ENCODE measurements at regions not wholly inside any gene's neighbourhood (a gene's known extent, or its start where the extent isn't known, plus 50 kb on each side); places are given as distances from the start of the nearest gene placed in this dataset.
"Not testable (repeated sequence)": the region's sequence is repeated elsewhere in the genome, so short reads cannot be mapped to it uniquely, and the experiment has no call there.

DNA sequence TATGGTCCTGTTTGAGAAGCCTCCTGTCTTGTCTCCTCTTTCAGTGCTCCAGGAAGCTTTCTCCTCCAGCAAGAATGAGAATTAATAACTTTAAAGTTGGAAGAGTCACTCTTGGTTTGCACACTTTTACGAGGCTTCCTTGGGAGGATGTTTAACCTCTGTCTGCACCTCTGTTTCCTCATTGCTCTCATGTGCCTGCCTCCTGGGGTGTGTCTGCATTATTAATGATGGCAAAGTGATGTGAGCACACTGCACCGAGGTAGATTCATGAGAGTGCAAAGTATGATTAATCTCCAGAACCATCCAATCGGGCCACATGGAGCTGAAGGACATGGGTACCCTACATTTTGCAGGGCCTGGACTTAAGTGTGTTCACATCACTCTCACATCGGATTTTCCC, 73.5 kb upstream of the TENM4 start:
- no peak for DNase-seq

GRCh38 chr11:79512706-79513469, 72.1 kb upstream of the TENM4 start:
- DNase-seq, result no peak

DNA sequence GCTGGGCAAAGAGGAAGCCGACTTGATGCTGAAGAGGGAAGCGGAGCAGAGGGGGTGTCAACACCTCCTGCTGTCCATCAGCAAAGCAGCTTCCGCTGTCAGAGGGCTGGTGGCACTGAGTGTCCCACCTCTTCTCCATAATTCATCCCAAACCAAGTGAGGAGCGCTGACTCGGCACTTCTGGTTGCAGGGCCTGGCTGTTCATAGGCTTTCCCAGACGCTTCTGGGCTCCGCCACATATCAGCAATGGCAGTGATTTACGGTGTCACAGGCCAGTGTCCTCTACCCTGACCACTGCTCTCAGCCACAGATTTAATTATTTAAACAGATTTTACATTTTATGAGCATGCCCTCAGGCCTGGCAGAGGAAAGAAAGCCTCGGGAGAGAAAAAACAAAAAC, 70.1 kb upstream of the TENM4 start:
- DNase-seq, result no peak

DNA sequence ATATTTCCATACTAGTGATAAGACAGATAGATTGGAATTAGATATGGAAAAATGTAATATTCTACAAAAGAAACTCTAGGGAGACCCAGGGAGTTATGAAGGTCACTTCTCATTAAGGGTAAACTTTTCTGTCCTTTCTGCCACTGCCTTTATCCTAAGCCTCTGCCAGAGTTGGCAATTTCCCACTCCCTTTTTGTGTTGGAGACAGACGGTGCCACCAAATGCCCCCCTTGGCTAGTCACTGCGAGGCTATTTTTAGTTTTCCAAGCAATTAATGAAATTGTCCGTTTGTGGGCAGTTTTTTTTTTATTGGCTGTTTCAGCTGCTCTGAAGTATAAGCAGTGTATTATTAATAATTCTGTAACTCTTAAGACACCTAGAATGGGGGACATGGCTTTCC, 67.6 kb upstream of the TENM4 start:
- DNase-seq, result no peak

GRCh38 chr11:79507706-79508105, 66.9 kb upstream of the TENM4 start:
- no peak for DNase-seq

- DNase-seq, result no peak
These were observed 66.0 kb upstream of the TENM4 start for GRCh38 chr11:79506734-79507344.

DNA sequence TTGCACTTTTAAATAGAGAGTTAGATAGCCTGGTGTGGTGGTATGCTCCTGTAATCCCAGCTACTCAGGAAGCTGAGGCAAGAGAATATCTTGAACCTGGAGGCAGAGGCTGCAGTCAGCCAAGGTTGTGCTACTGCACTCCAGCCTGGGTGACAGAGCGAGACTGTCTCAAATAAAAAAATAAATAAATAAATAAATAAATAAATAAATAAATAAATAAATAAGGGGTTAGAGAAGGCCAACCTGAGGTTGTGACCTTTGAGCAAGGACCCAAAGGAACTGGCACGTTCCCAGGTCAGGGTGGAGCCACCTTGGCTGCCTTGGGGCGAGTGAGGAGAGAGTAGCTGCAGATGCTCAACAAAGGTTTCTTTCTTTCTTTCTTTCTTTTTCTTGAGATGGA, 65.3 kb upstream of the TENM4 start:
- no peak for DNase-seq

GRCh38 chr11:79503028-79503427, 62.2 kb upstream of the TENM4 start:
- no peak for DNase-seq

DNA sequence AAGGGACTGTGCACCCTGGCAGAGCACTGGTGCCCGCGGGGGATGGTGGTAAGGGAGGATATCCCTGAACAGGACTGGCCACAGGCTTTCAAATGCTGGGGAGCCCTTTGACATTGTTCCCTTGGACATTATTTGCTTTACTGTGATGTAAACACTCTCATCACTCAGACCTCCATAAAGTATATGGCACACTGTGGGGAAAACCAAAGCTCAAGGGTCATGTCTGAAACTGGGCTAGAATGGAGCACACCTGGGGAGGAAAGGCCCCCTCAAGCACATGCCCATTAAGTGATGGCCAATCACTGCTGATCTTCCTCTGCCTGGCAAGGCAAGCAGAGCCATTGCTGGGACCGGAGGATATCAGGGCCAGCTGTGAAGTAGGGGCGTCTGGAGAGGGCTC, 60.9 kb upstream of the TENM4 start:
- DNase-seq, result no peak

DNA sequence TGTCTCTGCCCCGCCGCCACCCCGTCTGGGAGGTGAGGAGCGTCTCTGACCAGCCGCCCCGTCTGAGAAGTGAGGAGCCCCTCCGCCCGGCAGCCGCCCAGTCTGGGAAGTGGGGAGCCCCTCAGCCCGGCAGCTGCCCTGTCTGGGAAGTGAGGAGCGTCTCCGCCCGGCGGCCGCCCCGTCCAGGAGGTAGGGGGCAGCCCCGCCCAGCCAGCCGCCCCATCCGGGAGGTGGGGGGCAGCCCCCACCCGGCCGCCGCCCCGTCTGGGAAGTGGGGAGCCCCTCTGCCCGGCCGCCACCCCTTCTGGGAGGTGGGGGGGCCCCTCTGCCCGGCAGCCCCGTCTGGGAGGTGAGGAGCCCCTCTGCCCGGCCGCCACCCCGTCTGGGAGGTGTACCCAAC, 59.1 kb upstream of the TENM4 start:
- not testable (repeated sequence) for DNase-seq

DNA sequence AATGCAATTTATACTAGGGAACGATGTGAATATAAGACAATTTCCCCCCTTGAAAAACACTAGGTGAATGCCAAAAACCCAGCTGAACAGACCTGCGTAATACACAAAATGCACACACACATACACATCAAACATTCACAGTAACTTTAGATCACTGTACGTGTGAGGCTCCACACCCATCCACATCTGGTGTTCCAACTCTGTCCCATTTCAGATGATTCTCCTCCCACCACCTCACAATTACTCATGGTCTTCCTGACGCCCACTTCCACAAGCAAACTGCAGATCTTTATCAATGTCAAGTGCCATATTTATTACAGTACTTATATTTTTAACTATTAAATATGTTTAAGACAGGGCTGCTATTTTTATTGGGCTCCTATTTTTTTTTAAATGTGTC, 57.8 kb upstream of the TENM4 start:
- no peak for DNase-seq

- peak; percentile 54 to 59 for DNase-seq
These were observed 52.8 kb upstream of the TENM4 start for GRCh38 chr11:79493555-79494171.

DNA sequence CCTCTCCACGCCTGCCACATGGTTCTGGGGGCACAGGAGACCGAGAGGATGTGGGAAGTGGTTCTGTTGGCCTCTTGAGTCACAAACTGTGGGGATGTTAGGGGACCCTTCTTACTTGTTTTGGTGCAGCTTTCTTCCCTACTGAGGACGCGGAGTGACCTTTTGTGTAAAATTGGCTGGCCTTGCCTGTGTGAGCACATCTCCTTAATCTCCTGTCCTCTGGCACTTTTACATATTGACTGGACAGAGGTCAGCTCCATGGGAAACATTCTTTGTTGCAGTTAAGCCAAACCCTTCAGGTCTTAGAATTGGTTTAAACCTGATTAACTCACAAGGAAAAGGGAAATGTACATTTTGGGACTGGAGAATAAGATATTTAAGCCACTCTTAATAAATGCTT, 51.2 kb upstream of the TENM4 start:
- no peak for DNase-seq

All from inflammatory macrophage (primary cell).